HK-2 (cell line): ENCODE measurements at regions not wholly inside any gene's neighbourhood (a gene's known extent, or its start where the extent isn't known, plus 50 kb on each side); places are given as distances from the start of the nearest gene placed in this dataset.
"Not testable (repeated sequence)": the region's sequence is repeated elsewhere in the genome, so short reads cannot be mapped to it uniquely, and the experiment has no call there.

Source experiments
- DNase-seq: peaks from one replicate; pipeline ENCODE4 v3.0.0-alpha.2; 2018; ENCODE audit not compliant: unreplicated experiment

GRCh38 chr4:17012451-17012850, 114.0 kb upstream of the LDB2 start:
- no peak for DNase-seq

- no peak for DNase-seq
Observed at GRCh38 chr4:17010426-17011087, 112.1 kb upstream of the LDB2 start.

DNA sequence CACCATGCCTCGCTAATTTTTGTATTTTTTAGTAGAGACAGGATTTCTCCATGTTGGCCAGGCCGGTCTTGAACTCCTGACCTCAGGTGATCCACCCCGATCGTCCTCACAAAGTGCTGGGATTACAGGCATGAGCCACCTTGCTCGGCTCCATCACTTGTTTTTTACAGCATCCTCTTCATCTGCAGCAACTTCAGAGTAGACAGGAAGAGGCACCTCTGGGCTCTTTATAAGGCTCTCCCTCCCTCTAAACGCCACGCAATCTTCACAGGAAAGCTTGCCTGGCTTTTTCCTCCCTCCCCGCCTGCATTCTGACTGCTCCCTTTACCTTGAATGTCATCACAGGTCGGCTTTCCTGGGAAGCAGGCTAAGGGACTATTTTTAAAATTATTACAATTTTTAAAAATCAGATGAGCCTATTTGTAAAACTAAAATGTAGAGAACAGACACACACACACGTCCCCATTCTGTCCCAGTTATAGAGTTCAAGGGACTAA, 111.5 kb upstream of the LDB2 start:
- no peak for DNase-seq

- DNase-seq: no peak
Observed at GRCh38 chr4:17008834-17009345, 110.4 kb upstream of the LDB2 start.

GRCh38 chr4:17003606-17004392, 105.4 kb upstream of the LDB2 start:
- not testable (repeated sequence) for DNase-seq

- no peak for DNase-seq
Observed at GRCh38 chr4:16995451-16995850, 97.0 kb upstream of the LDB2 start.

GRCh38 chr4:16993956-16994840, 95.8 kb upstream of the LDB2 start:
- DNase-seq: no peak

- no peak for DNase-seq
Observed at GRCh38 chr4:16992566-16993225, 94.3 kb upstream of the LDB2 start.

DNA sequence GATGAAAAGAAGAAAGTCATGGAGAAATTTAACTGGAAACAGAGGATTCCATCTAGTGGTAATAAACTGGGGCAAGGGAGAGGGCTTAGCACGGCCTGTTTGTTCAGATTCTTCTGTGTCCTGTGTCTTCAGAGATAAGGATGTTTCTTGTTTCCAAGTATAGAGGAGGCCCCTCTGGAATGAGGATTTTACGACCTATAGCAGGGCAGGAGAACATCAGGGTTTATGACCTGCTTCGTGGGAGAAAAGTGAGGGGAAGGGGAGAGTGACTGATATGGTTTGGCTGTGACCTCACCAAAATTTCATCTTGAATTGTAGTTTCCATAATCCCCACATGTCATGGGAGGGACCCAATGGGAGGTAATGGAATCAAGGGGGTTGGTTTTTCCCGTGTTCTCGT, 93.0 kb upstream of the LDB2 start:
- DNase-seq: no peak

- DNase-seq: no peak
Observed at GRCh38 chr4:16989371-16989770, 90.9 kb upstream of the LDB2 start.

DNA sequence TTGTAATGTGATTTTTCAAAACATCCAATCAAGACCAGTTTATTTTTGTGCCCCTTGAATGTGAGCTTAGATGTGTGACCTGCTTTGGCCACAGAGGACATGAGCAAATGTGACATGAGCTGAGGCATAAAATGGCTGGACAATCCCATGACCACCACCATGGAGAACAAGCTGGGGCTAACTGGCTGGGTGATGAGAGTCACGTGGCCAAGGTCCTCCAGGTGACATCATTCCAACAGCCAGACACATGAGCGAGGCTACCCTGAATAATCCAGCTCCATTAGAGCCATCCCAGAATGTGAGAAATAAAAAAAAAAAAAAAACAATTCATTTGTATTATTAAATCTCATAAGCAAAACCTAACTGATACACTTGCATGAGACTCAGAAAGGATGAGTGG, 90.4 kb upstream of the LDB2 start:
- DNase-seq: no peak

- no peak for DNase-seq
Observed at GRCh38 chr4:16977081-16977480, 78.6 kb upstream of the LDB2 start.

DNA sequence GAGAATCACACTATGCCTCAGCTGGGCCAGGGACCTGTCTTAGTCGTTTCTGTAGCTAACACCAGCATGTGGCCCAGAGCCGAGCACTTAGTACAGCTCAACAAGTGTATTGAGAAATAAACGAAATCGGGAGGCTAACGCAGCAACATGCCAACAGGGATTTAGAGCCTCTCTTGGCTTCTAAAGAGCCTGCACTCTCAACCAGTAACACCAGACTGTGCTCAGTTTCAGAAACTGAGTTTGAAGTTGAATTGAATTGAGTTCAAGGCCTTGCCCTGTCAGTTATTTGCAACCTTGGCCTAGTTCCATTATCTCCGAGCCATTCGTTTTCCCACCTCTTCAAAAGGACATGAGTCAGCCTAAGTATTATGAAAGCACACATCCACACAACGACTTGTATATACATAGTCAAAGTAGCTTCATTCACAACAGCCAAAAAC, 71.3 kb upstream of the LDB2 start:
- DNase-seq: no peak

- DNase-seq: no peak
Observed at GRCh38 chr4:16967722-16968121, 69.3 kb upstream of the LDB2 start.

GRCh38 chr4:16959305-16959704, 60.9 kb upstream of the LDB2 start:
- DNase-seq: no peak

DNA sequence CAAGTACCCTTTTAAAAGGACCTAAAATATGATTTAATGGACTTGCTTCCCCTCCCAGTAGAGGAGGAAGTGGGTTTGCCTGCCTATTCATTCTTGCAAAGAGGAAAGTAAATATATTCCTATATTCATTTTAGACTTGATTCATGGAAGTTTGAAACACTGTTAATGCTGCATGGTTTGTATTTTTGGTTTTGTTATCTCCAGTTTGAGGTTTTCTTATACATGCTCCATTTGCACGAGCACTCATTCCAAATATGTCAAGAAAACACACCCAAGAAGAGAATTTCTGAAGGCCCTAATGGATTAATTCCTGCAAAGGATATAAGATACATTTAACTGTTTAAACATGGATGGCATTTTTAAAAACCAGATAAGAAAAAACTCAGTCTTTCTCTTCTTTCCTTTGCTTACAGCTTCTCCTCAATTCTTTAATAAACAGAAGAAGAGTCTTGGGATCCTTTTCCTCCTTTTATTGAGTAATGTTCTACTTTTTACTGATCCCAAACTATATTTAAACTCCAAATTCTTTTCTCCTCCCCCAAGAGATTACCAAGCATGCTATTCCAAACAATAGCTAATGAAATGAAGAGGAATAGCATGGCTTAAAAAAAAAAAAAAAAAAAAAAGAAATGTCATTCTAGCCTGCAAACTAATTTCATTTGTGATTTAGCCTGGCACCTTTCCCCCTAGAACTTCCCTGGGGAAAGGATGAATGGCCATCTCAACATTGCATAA, 54.6 kb upstream of the LDB2 start:
- DNase-seq: no peak

DNA sequence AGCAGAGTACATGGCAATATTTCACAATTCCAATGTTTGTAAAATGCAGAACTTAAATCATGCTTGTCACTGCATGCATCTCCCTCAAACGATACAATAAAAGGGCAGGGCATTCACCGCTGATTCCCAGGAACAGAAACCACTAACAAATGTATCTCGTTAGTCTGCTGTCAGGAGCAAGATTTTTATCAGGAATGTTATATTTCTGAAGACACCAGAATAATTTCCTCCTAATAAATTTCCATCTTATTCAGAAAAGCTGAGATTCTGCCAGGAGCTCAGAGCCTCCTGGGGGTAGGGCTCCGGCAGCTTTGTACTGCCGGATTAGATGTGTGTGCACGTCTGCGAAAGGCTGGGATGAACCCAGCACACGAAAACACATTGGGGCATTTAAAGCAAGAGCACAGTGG, 54.0 kb upstream of the LDB2 start:
- no peak for DNase-seq
